Loucy (cell line): ENCODE measurements at regions not wholly inside any gene's neighbourhood (a gene's known extent, or its start where the extent isn't known, plus 50 kb on each side); places are given as distances from the start of the nearest gene placed in this dataset.

Experiments used
- H2AFZ ChIP-seq: fragments of 200-600 bp; sonication (generic); 2 replicates; pipeline ENCODE4 v1.6.0; 2016; ENCODE audit warnings: antibody characterized with exemption, mild to moderate bottlenecking, low read length, moderate library complexity
- H3F3A ChIP-seq: fragments of 200-600 bp; 2 replicates; pipeline ENCODE4 v1.6.0; 2016; ENCODE audit warnings: antibody characterized with exemption, low read depth, mild to moderate bottlenecking
- H3K27me3 ChIP-seq: fragments of 200-600 bp; sonication (generic); 2 replicates; pipeline ENCODE4 v1.6.1; 2014; ENCODE audit warnings: low read length, mild to moderate bottlenecking; ENCODE audit not compliant: insufficient read depth, poor library complexity, severe bottlenecking
- H3K36me3 ChIP-seq: fragments of 200-600 bp; sonication (generic); 2 replicates; pipeline ENCODE4 v1.6.1; 2016; ENCODE audit warnings: low read length; ENCODE audit not compliant: insufficient read depth
- H3K4me1 ChIP-seq: fragments of 200-600 bp; sonication (generic); 2 replicates; pipeline ENCODE4 v1.5.1; 2014; ENCODE audit warnings: low read length, mild to moderate bottlenecking; ENCODE audit not compliant: insufficient read depth, poor library complexity, severe bottlenecking
- H3K4me2 ChIP-seq: fragments of 200-600 bp; sonication (generic); 2 replicates; pipeline ENCODE4 v1.6.0; 2014; ENCODE audit warnings: antibody characterized with exemption, low read length, low read depth, mild to moderate bottlenecking; ENCODE audit not compliant: poor library complexity, severe bottlenecking
- H3K4me3 ChIP-seq: fragments of 200-600 bp; sonication (generic); 2 replicates; pipeline ENCODE4 v1.5.1; 2014; ENCODE audit warnings: low read length, mild to moderate bottlenecking, mixed read lengths; ENCODE audit not compliant: poor library complexity, severe bottlenecking
- H3K79me2 ChIP-seq: fragments of 200-600 bp; sonication (generic); 2 replicates; pipeline ENCODE4 v1.6.1; 2014; ENCODE audit warnings: low read length; ENCODE audit not compliant: insufficient read depth
- H3K9ac ChIP-seq: fragments of 200-600 bp; sonication (generic); 2 replicates; pipeline ENCODE4 v1.6.0; 2014; ENCODE audit warnings: mild to moderate bottlenecking, low read depth, low read length, moderate library complexity; ENCODE audit not compliant: poor library complexity, severe bottlenecking
- H3K9me2 ChIP-seq: fragments of 200-600 bp; sonication (generic); replicated peaks from 2 replicates; pipeline ENCODE4 v1.6.1; 2016; ENCODE audit warnings: low read depth, low read length, mixed read lengths
- H3K9me3 ChIP-seq: fragments of 200-600 bp; sonication (generic); 2 replicates; pipeline ENCODE4 v1.6.1; 2014; ENCODE audit warnings: mild to moderate bottlenecking, antibody characterized with exemption, low read length, low read depth; ENCODE audit not compliant: insufficient read depth
- H4K20me1 ChIP-seq: fragments of 200-600 bp; sonication (generic); 2 replicates; pipeline ENCODE4 v1.6.0; 2014; ENCODE audit warnings: antibody characterized with exemption, low read length, mild to moderate bottlenecking; ENCODE audit not compliant: insufficient read depth, poor library complexity, severe bottlenecking
- EZH2phosphoT487 ChIP-seq: fragments of 200-600 bp; IDR thresholded peaks from 2 replicates; pipeline ENCODE4 v1.6.1; 2018; ENCODE audit warnings: antibody characterized with exemption, mild to moderate bottlenecking, moderate library complexity, borderline replicate concordance
- TF ChIP-seq, protein P1 (sequence below): fragments of 200-600 bp; sonication (generic); conservative IDR thresholded peaks from 2 replicates; pipeline ENCODE4 v1.5.1; 2014; ENCODE audit warnings: mild to moderate bottlenecking, antibody characterized with exemption, low read length

DNA sequence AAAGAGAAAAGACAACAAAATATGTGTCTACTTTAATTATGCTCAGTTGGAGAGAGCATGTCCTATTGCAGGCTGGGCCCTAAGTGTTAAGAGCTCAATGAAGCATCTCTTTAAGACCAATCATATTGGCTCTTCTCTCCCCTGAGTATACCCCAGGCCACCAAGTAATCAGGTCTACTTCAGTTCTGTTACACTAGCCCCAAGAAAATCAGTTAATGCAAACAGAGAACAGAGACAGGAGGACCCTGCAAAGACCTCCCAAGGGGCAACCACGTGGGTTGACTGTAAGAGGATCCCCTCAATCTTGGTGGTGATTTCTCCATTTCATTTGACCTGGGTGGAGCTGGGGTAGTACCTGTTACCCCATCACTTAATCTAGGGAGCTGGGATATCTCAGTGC, 451.0 kb upstream of the ZNF507 start:
- Histone ChIP-seq H3K4me2 (no peak overlapping the region), H3K9ac (no peak overlapping the region), H4K20me1 (no peaks in the 10 kb centered on the region), H3K9me2 (no peaks in the 10 kb centered on the region), H3K36me3 (no peaks in the 10 kb centered on the region), H3K79me2 (no peaks in the 10 kb centered on the region), H3K4me3 (no peak overlapping the region), H2AFZ (no peak overlapping the region), H3F3A (no peaks in the 10 kb centered on the region), H3K4me1 (no peaks in the 10 kb centered on the region), H3K9me3 (peaks cover 3% of the 10 kb centered on the region; the same call in 1 of the 2 replicates), H3K27me3 (no peaks in the 10 kb centered on the region)
- TF ChIP-seq, protein P1, sequence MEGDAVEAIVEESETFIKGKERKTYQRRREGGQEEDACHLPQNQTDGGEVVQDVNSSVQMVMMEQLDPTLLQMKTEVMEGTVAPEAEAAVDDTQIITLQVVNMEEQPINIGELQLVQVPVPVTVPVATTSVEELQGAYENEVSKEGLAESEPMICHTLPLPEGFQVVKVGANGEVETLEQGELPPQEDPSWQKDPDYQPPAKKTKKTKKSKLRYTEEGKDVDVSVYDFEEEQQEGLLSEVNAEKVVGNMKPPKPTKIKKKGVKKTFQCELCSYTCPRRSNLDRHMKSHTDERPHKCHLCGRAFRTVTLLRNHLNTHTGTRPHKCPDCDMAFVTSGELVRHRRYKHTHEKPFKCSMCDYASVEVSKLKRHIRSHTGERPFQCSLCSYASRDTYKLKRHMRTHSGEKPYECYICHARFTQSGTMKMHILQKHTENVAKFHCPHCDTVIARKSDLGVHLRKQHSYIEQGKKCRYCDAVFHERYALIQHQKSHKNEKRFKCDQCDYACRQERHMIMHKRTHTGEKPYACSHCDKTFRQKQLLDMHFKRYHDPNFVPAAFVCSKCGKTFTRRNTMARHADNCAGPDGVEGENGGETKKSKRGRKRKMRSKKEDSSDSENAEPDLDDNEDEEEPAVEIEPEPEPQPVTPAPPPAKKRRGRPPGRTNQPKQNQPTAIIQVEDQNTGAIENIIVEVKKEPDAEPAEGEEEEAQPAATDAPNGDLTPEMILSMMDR: no peak
- TF ChIP-seq EZH2phosphoT487: no peak

DNA sequence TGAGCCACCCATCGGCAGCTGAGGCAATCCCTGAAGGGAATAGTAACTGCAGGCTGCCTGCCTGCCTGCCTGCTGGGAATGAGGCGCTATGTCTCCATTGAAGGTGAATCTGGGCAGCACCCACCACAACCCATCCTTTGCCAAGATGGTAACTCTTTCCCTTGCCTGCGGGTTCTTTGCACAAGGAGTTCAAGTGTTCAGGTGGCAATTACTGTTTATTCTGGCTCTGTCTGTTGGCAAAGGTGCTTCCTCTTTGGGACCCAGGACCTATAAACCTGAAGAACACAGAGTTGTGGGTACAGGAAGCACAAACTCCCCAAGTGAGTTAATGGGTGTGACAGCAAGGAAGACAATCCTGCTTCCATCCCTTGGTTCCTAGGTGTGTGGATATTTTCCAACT, 448.1 kb upstream of the ZNF507 start:
- no peaks in the 10 kb centered on the region for H3K4me1 ChIP-seq
- no peak overlapping the region for H2AFZ ChIP-seq
- TF ChIP-seq EZH2phosphoT487: no peak
- TF ChIP-seq, protein P1: no peak
- H3K9ac ChIP-seq: no peak overlapping the region
- H3K79me2 ChIP-seq: no peaks in the 10 kb centered on the region
- no peaks in the 10 kb centered on the region for H4K20me1 ChIP-seq
- no peak overlapping the region for H3K4me2 ChIP-seq
- H3K9me3 ChIP-seq: peaks cover under 1% of the 10 kb centered on the region; the same call in 1 of the 2 replicates
- H3K9me2 ChIP-seq: no peaks in the 10 kb centered on the region
- H3K27me3 ChIP-seq: no peaks in the 10 kb centered on the region
- no peaks in the 10 kb centered on the region for H3F3A ChIP-seq
- no peaks in the 10 kb centered on the region for H3K36me3 ChIP-seq
- H3K4me3 ChIP-seq: no peak overlapping the region

DNA sequence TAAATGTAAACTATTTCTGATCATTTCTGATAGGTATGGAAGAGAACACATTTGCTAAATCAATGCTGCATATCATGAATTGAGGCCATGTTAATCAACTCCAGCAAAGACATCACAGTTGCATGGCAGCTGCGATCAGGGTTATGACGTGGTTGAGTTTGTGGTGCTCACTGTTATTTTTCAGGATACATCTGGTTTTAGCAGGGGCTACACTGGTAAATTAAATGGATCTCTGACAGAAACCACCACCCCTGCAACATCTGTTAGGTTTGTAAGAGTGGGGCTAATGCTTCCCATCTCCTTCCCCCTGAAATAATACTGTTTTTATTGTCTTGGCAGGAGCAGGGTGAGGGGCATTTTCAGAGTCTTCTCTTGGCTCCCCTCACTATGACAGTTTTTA, 444.4 kb upstream of the ZNF507 start:
- Histone ChIP-seq H3K4me3 (no peak overlapping the region), H3K9me2 (no peaks in the 10 kb centered on the region), H3F3A (no peaks in the 10 kb centered on the region), H3K36me3 (no peaks in the 10 kb centered on the region), H3K79me2 (no peaks in the 10 kb centered on the region), H3K4me2 (no peak overlapping the region), H3K9me3 (peaks cover 5% of the 10 kb centered on the region; the same call in 1 of the 2 replicates), H2AFZ (no peak overlapping the region), H3K4me1 (no peaks in the 10 kb centered on the region), H3K9ac (no peak overlapping the region), H3K27me3 (no peaks in the 10 kb centered on the region), H4K20me1 (no peaks in the 10 kb centered on the region)
- TF ChIP-seq, protein P1: no peak
- TF ChIP-seq EZH2phosphoT487: no peak
